Activated CD8-positive, alpha-beta T cell treated with anti-CD3 and anti-CD28 coated beads for 36 hours (primary cell): ENCODE measurements at regions not wholly inside any gene's neighbourhood (a gene's known extent, or its start where the extent isn't known, plus 50 kb on each side); places are given as distances from the start of the nearest gene placed in this dataset.

Experiments
- ATAC-seq: fragments of 200-7000 bp; cut with Tn5 transposase; one replicate; pipeline ENCODE4 v1.10.0; 2021; ENCODE audit warnings: mild to moderate bottlenecking, moderate library complexity
- CTCF ChIA-PET: fragments of 350-600 bp; sonication (Branson Sonifier 250); formaldehyde crosslinking; loops from one replicate; lab custom pipeline; 2021; ENCODE audit warnings: antibody characterized with exemption; lab: Charles Lee
- POLR2A ChIA-PET: fragments of 350-600 bp; sonication (Branson Sonifier 250); formaldehyde crosslinking; loops from one replicate; lab custom pipeline; 2021; ENCODE audit warnings: antibody characterized with exemption; lab: Charles Lee
- DNase-seq: peaks from one replicate; pipeline ENCODE4 v3.0.0-alpha.2; 2020
- H3K27ac Mint-ChIP-seq: one replicate; pipeline ENCODE4 v1.8.0; 2021; ENCODE audit warnings: mild to moderate bottlenecking, mixed read lengths
- H3K27me3 Mint-ChIP-seq: one replicate; pipeline ENCODE4 v1.8.0; 2021; ENCODE audit warnings: mixed read lengths
- H3K36me3 Mint-ChIP-seq: one replicate; pipeline ENCODE4 v1.8.0; 2021; ENCODE audit warnings: low read depth, mixed read lengths
- H3K4me1 Mint-ChIP-seq: one replicate; pipeline ENCODE4 v1.8.0; 2021; ENCODE audit warnings: low read depth, mixed read lengths
- H3K4me3 Mint-ChIP-seq: one replicate; pipeline ENCODE4 v1.8.0; 2021; ENCODE audit warnings: mild to moderate bottlenecking, moderate library complexity, mixed read lengths
- H3K9me3 Mint-ChIP-seq: one replicate; pipeline ENCODE4 v1.8.0; 2021; ENCODE audit warnings: mixed read lengths
- CTCF ChIP-seq: fragments of 200-600 bp; IDR thresholded peaks from one replicate; pipeline ENCODE4 v1.8.0; 2022; ENCODE audit warnings: antibody characterized with exemption, mild to moderate bottlenecking
- intact Hi-C: fragments of 100-400 bp; cut with micrococcal nuclease; formaldehyde crosslinking; loops from one replicate; pipeline ENCODE4 v1.10.0; 2022

DNA sequence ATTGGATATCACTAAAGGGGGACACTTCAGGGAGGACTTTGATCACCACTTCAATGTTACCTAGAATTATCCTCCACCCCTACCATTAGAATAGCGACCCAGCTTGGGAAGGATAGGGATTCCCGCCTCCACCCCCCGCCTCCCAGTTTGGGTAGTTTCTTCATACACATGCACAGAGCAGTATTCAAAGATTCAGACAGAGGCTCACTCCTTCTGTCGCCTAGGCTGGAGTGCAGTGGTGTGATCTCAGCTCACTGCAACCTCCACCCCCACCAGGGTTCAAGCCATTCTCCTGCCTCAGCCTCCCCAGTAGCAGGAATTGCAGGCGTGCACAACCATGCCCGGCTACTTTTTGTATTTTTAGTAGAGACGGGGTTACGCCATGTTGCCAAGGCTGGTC lies 1166.1 kb downstream of the TYW1 start:
- TF ChIP-seq CTCF: no peak
- no peak overlapping the region for H3K4me3 Mint-ChIP-seq
- no peaks in the 10 kb centered on the region for H3K27me3 Mint-ChIP-seq
- CTCF ChIA-PET: no interaction called here
- intact Hi-C loops: no loop called here
- ATAC-seq (no peak), DNase-seq (no peak)
- POLR2A ChIA-PET: no interaction called here
- no peaks in the 10 kb centered on the region for H3K36me3 Mint-ChIP-seq
- H3K9me3 Mint-ChIP-seq: peaks cover 3% of the 10 kb centered on the region
- H3K27ac Mint-ChIP-seq: no peak overlapping the region
- no peaks in the 10 kb centered on the region for H3K4me1 Mint-ChIP-seq

DNA sequence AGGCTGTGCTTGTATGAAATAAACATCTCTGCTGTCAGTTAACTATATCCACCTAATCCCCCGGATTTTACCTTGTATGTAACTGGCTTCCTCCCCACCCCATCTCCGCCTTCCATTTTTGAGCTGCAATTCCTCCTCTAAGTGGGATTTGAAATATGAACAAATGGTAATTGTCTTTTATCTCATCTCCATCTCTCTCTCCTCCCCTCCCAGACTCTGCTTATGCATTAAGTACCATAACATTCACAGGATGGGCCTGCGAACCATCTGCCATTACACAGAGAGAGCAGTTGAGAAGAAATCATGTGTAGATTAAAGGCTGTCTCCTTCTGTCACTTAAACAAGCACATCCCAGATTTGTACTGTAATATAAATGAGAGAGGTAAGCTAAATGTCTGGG lies 1169.9 kb downstream of the TYW1 start:
- ChIA-PET POLR2A (no interaction called here), CTCF (no interaction called here)
- intact Hi-C loops: no loop called here
- ATAC-seq (no peak), DNase-seq (no peak)
- no peak overlapping the region for H3K27ac Mint-ChIP-seq
- no peaks in the 10 kb centered on the region for H3K36me3 Mint-ChIP-seq
- H3K9me3 Mint-ChIP-seq: peaks cover 2% of the 10 kb centered on the region
- H3K4me1 Mint-ChIP-seq: no peaks in the 10 kb centered on the region
- no peak for TF ChIP-seq CTCF
- H3K27me3 Mint-ChIP-seq: no peaks in the 10 kb centered on the region
- no peak overlapping the region for H3K4me3 Mint-ChIP-seq

GRCh38 chr7:68173513-68173912 lies 1176.9 kb downstream of the TYW1 start:
- ChIA-PET CTCF (no interaction called here), POLR2A (no interaction called here)
- DNase-seq (no peak), ATAC-seq (no peak)
- Mint-ChIP-seq H3K36me3 (no peaks in the 10 kb centered on the region), H3K27me3 (no peaks in the 10 kb centered on the region), H3K4me3 (no peak overlapping the region), H3K9me3 (peaks cover 7% of the 10 kb centered on the region), H3K4me1 (no peaks in the 10 kb centered on the region), H3K27ac (no peak overlapping the region)
- intact Hi-C loops: no loop called here
- TF ChIP-seq CTCF: no peak

DNA sequence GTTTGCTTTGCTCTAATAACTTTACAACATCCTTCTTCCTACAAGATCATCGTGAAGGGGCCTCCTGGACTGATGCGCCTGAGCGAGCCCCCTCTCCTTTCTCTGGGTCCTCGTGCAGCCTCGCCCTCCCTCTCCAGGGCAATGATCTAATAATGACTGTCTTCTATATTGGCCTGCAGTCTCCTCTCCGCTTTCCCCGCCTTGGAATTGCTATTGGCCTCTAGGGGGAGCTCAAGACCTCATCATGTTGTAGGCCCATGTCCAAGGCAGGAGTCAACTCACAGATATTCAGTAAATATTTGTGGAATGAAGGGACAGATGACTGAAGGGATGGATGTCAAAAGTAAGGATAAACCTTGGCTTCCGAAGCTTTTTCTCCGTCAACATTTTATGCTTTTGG lies 1180.3 kb downstream of the TYW1 start:
- no peak for TF ChIP-seq CTCF
- Mint-ChIP-seq H3K9me3 (peaks cover 3% of the 10 kb centered on the region), H3K4me3 (no peak overlapping the region), H3K4me1 (no peaks in the 10 kb centered on the region), H3K27me3 (no peaks in the 10 kb centered on the region), H3K27ac (no peak overlapping the region), H3K36me3 (no peaks in the 10 kb centered on the region)
- intact Hi-C loops: no loop called here
- no peak for ATAC-seq
- DNase-seq: peak; percentile 24
- CTCF ChIA-PET: interaction anchor here (0.6 to 2.1 kb wide), 3 partner anchors 12 to 469 kb away, joined by 3 to 5 read pairs (median 3); no protein-coding TSS in a partner anchor
- POLR2A ChIA-PET: no interaction called here

- ATAC-seq (no peak), DNase-seq (no peak)
- intact Hi-C loops: no loop called here
- POLR2A ChIA-PET: no interaction called here
- peaks cover 7% of the 10 kb centered on the region for H3K9me3 Mint-ChIP-seq
- no peak for TF ChIP-seq CTCF
- H3K4me1 Mint-ChIP-seq: no peaks in the 10 kb centered on the region
- CTCF ChIA-PET: no interaction called here
- H3K4me3 Mint-ChIP-seq: no peak overlapping the region
- H3K36me3 Mint-ChIP-seq: no peaks in the 10 kb centered on the region
- no peaks in the 10 kb centered on the region for H3K27me3 Mint-ChIP-seq
- no peak overlapping the region for H3K27ac Mint-ChIP-seq
These were observed 1184.1 kb downstream of the TYW1 start for GRCh38 chr7:68180761-68181160.
